HepG2 (cell line): ENCODE measurements at regions not wholly inside any gene's neighbourhood (a gene's known extent, or its start where the extent isn't known, plus 50 kb on each side); places are given as distances from the start of the nearest gene placed in this dataset.

Experiments used
- ATAC-seq: fragments of 200-7000 bp; cut with Tn5 transposase; 3 replicates; pipeline ENCODE4 v1.9.1; 2020; ENCODE audit warnings: mild to moderate bottlenecking, moderate library complexity
- BruUV-seq: library from RNA; stranded (reverse); fragments of 400-500 nt; replicated peaks from 2 replicates; lab custom pipeline; 2021; lab: Mats Ljungman, UMichigan
- CTCF ChIA-PET: fragments of 300-600 bp; formaldehyde crosslinking; extraction: SDS; loops from one replicate; lab custom pipeline; 2021; ENCODE audit warnings: low total read pairs, inconsistent platforms, low intra/inter-chr PET ratio; lab: Yijun Ruan, JAX
- POLR2A ChIA-PET: fragments of 350-600 bp; sonication (Branson Sonifier 250); formaldehyde crosslinking; loops from one replicate; lab custom pipeline; 2020; ENCODE audit warnings: antibody characterized with exemption, inconsistent platforms; lab: Yijun Ruan, JAX
- DNase-seq: peaks from one replicate; pipeline ENCODE4 v3.0.0-alpha.2; 2015; ENCODE audit warnings: low spot score
- FAIRE-seq: peaks from 3 replicates; lab custom pipeline; 2011; peaks lifted over from hg19 to GRCh38; lab: Jason Lieb, UNC
- H2AFZ ChIP-seq: one replicate; pipeline ENCODE4 v1.6.1; 2011; ENCODE audit warnings: low read length, inconsistent platforms
- H3K27ac ChIP-seq: fragments of 300-600 bp; 3 replicates; pipeline ENCODE4 v1.8.0; 2011; ENCODE audit warnings: mixed run types, mild to moderate bottlenecking, mixed read lengths, low read length, inconsistent platforms; ENCODE audit not compliant: insufficient read depth; ENCODE audit errors: extremely low read length
- H3K27me3 ChIP-seq, 2 experiments: fragments of 200-600 bp in 1 of 2; 2 replicates in 1 of 2; 3 replicates in 1 of 2; pipeline versions ENCODE4 v1.6.0 to v1.8.0; 2011; ENCODE audit warnings: low read length in 2 of 2, mild to moderate bottlenecking in 2 of 2, moderate library complexity in 2 of 2, inconsistent platforms in 1 of 2; ENCODE audit not compliant: insufficient read depth in 2 of 2, control insufficient read depth in 1 of 2
- H3K36me3 ChIP-seq, 2 experiments: fragments of 200-600 bp in 1 of 2; replicated peaks in 1 of 2; 2 replicates in 1 of 2; 3 replicates in 1 of 2; pipeline versions ENCODE4 v1.5.1 to v1.8.0; 2011; ENCODE audit warnings: low read length in 2 of 2, inconsistent platforms in 1 of 2; ENCODE audit not compliant: insufficient read depth in 2 of 2, control insufficient read depth in 1 of 2
- H3K4me1 ChIP-seq: 2 replicates; pipeline ENCODE4 v1.5.1; 2012; ENCODE audit warnings: low read length, inconsistent platforms; ENCODE audit not compliant: insufficient read depth
- H3K4me2 ChIP-seq: 2 replicates; pipeline ENCODE4 v1.6.0; 2011; ENCODE audit warnings: low read depth, low read length, inconsistent platforms
- H3K4me3 ChIP-seq, 3 experiments: fragments of 200-600 bp in 1 of 3; sonication (generic), shearing (Covaris generic) in 1 of 3; replicated peaks in 1 of 3; 2 replicates each; pipeline ENCODE4 v1.5.1; 2011 to 2016; ENCODE audit warnings: low read length in 3 of 3, inconsistent platforms in 2 of 3, low read depth in 2 of 3, mild to moderate bottlenecking in 2 of 3, control low read depth in 1 of 3, mixed read lengths in 1 of 3; ENCODE audit not compliant: insufficient read depth in 1 of 3
- H3K79me2 ChIP-seq: one replicate; pipeline ENCODE4 v1.6.1; 2011; ENCODE audit warnings: low read length, inconsistent platforms; ENCODE audit not compliant: insufficient read depth
- H3K9ac ChIP-seq: 2 replicates; pipeline ENCODE4 v1.6.0; 2011; ENCODE audit warnings: mild to moderate bottlenecking, low read depth, low read length, inconsistent platforms; ENCODE audit not compliant: insufficient read depth
- H3K9me3 ChIP-seq: 2 replicates; pipeline ENCODE4 v1.5.1; 2012; ENCODE audit warnings: mild to moderate bottlenecking, low read length
- H4K20me1 ChIP-seq: 2 replicates; pipeline ENCODE4 v1.6.0; 2011; ENCODE audit warnings: inconsistent platforms, mild to moderate bottlenecking, low read length, moderate library complexity; ENCODE audit not compliant: insufficient read depth
- DMAP1 ChIP-seq: IDR thresholded peaks from 2 replicates; pipeline ENCODE4 v1.6.1; 2016
- DZIP1 ChIP-seq: sonication (generic); formaldehyde crosslinking; IDR thresholded peaks from 2 replicates; pipeline ENCODE4 v1.5.0; 2020; ENCODE audit warnings: mild to moderate bottlenecking, missing genetic modification reagents
- EZH2 ChIP-seq: conservative IDR thresholded peaks from 2 replicates; pipeline ENCODE4 v1.6.1; 2012; ENCODE audit warnings: mild to moderate bottlenecking, low read depth, low read length, moderate library complexity
- IRX3 ChIP-seq: sonication (generic); formaldehyde crosslinking; IDR thresholded peaks from 2 replicates; pipeline ENCODE4 v1.8.1; 2023; ENCODE audit warnings: mild to moderate bottlenecking, low read depth, missing genetic modification reagents, borderline replicate concordance
- ISX ChIP-seq: sonication (generic); formaldehyde crosslinking; conservative IDR thresholded peaks from 2 replicates; pipeline ENCODE4 v1.5.0; 2020; ENCODE audit warnings: missing genetic modification reagents
- MED13 ChIP-seq: sonication (generic); formaldehyde crosslinking; IDR thresholded peaks from 2 replicates; pipeline ENCODE4 v1.5.0; 2020; ENCODE audit warnings: missing genetic modification reagents
- PRPF4 ChIP-seq: fragments of 200-400 bp; formaldehyde crosslinking; IDR thresholded peaks from 2 replicates; pipeline ENCODE4 v1.6.1; 2016; ENCODE audit warnings: low read length, low read depth; ENCODE audit not compliant: poor library complexity, severe bottlenecking
- SCMH1 ChIP-seq: sonication (generic); formaldehyde crosslinking; IDR thresholded peaks from 2 replicates; pipeline ENCODE4 v1.9.0; 2021; ENCODE audit warnings: missing genetic modification reagents, mild to moderate bottlenecking, borderline replicate concordance
- SOX5 ChIP-seq: IDR thresholded peaks from 2 replicates; pipeline ENCODE4 v1.6.1; 2016; ENCODE audit warnings: borderline replicate concordance
- WGBS: methylation state at CpG from one replicate; pipeline ENCODE4 v1.1.6; 2017; ENCODE audit warnings: low lambda C conversion rate; 5-methylcytosine and 5-hydroxymethylcytosine counted together
- in situ Hi-C: cut with HindIII; loops from 2 replicates; pipeline ENCODE4 v1.10.0; 2017; ENCODE audit warnings: low pct_unique_long_range_greater_than_20kb; ENCODE audit not compliant: extremely low pct_ligation_motif_present
- intact Hi-C: fragments of 100-400 bp; cut with micrococcal nuclease; formaldehyde crosslinking; loops from one replicate; pipeline ENCODE4 v1.10.0; 2022; ENCODE audit not compliant: unreplicated experiment
- TF ChIP-seq, protein P1 (sequence below): sonication (generic); formaldehyde crosslinking; IDR thresholded peaks from 2 replicates; pipeline ENCODE4 v1.8.0; 2022; ENCODE audit warnings: missing genetic modification reagents, mild to moderate bottlenecking, borderline replicate concordance
- TF ChIP-seq, protein P2 (sequence below): sonication (generic); formaldehyde crosslinking; IDR thresholded peaks from 2 replicates; pipeline ENCODE4 v1.4.0; 2020; ENCODE audit warnings: missing genetic modification reagents
- TF ChIP-seq, protein P3 (sequence below): sonication (generic); formaldehyde crosslinking; conservative IDR thresholded peaks from 2 replicates; pipeline ENCODE4 v1.4.0; 2020; ENCODE audit warnings: missing genetic modification reagents
- TF ChIP-seq, protein P4 (sequence below): IDR thresholded peaks from 2 replicates; pipeline ENCODE4 v1.6.1; 2016; ENCODE audit warnings: low read depth

DNA sequence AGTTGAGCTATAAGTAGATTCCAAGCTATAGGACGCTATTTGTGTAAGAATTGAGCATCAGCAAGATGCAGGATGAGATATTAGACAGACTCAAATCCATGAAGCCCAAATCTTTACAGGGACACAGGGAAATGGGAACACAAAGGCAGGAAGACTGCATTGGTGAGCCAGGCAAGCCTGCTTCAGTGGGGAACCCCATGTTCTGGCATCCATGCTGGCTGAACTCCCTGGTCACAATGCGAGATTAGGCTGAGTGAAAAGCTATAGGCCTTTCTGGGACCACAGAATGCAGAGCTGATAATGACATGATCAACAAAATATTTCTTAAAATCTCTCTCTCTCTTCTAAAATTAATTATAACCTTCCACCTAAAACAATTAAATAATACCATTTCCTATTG lies 170.5 kb downstream of the CDC14C start:
- DNase-seq, result no peak
- Histone ChIP-seq H3K27me3 (no peaks in the 10 kb centered on the region), H4K20me1 (no peaks in the 10 kb centered on the region), H3K4me1 (no peaks in the 10 kb centered on the region), H2AFZ (no peak overlapping the region), H3K9me3 (no peaks in the 10 kb centered on the region), H3K36me3 (no peaks in the 10 kb centered on the region), H3K4me2 (no peak overlapping the region), H3K4me3 (no peak overlapping the region), H3K27ac (no peak overlapping the region), H3K79me2 (no peaks in the 10 kb centered on the region), H3K9ac (no peak overlapping the region)
- FAIRE-seq, result no peak
- POLR2A ChIA-PET, result no interaction called here
- no peak for ATAC-seq
- CTCF ChIA-PET, result no interaction called here
- no TSS peak for BruUV-seq
- in situ Hi-C loops (no loop called here), intact Hi-C loops (loop anchor here (5.0 kb wide), 1 partner anchor 697 kb away; no protein-coding TSS in a partner anchor)
- no peak for TF ChIP-seq ISX
- no peak for TF ChIP-seq EZH2
- TF ChIP-seq, protein P1, sequence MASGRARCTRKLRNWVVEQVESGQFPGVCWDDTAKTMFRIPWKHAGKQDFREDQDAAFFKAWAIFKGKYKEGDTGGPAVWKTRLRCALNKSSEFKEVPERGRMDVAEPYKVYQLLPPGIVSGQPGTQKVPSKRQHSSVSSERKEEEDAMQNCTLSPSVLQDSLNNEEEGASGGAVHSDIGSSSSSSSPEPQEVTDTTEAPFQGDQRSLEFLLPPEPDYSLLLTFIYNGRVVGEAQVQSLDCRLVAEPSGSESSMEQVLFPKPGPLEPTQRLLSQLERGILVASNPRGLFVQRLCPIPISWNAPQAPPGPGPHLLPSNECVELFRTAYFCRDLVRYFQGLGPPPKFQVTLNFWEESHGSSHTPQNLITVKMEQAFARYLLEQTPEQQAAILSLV (CRISPR knock-in tag), result no peak
- TF ChIP-seq DZIP1, result no peak
- TF ChIP-seq DMAP1 (CRISPR knock-in tag), result no peak
- TF ChIP-seq, protein P2, sequence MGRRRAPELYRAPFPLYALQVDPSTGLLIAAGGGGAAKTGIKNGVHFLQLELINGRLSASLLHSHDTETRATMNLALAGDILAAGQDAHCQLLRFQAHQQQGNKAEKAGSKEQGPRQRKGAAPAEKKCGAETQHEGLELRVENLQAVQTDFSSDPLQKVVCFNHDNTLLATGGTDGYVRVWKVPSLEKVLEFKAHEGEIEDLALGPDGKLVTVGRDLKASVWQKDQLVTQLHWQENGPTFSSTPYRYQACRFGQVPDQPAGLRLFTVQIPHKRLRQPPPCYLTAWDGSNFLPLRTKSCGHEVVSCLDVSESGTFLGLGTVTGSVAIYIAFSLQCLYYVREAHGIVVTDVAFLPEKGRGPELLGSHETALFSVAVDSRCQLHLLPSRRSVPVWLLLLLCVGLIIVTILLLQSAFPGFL (CRISPR knock-in tag), result no peak
- TF ChIP-seq MED13 (CRISPR knock-in tag), result no peak
- no peak for TF ChIP-seq SOX5
- TF ChIP-seq, protein P3, sequence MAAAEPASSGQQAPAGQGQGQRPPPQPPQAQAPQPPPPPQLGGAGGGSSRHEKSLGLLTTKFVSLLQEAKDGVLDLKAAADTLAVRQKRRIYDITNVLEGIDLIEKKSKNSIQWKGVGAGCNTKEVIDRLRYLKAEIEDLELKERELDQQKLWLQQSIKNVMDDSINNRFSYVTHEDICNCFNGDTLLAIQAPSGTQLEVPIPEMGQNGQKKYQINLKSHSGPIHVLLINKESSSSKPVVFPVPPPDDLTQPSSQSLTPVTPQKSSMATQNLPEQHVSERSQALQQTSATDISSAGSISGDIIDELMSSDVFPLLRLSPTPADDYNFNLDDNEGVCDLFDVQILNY (CRISPR knock-in tag), result no peak
- TF ChIP-seq IRX3 (CRISPR knock-in tag), result no peak
- TF ChIP-seq PRPF4, result no peak
- no peak for TF ChIP-seq SCMH1
- TF ChIP-seq, protein P4, sequence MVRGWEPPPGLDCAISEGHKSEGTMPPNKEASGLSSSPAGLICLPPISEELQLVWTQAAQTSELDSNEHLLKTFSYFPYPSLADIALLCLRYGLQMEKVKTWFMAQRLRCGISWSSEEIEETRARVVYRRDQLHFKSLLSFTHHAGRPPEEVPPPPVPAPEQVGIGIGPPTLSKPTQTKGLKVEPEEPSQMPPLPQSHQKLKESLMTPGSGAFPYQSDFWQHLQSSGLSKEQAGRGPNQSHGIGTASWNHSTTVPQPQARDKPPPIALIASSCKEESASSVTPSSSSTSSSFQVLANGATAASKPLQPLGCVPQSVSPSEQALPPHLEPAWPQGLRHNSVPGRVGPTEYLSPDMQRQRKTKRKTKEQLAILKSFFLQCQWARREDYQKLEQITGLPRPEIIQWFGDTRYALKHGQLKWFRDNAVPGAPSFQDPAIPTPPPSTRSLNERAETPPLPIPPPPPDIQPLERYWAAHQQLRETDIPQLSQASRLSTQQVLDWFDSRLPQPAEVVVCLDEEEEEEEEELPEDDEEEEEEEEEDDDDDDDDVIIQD, result no peak
- 0% methylated on average over 2 of the region's 2 CpGs for WGBS
